ENCODE measurements at regions not wholly inside any gene's neighbourhood (a gene's known extent, or its start where the extent isn't known, plus 50 kb on each side); places are given as distances from the start of the nearest gene placed in this dataset.
"Not testable (repeated sequence)": the region's sequence is repeated elsewhere in the genome, so short reads cannot be mapped to it uniquely, and the experiment has no call there.

- no peak for DNase-seq (ENCODE audit: low read depth)
These were observed 153.5 kb downstream of the HHIP start for GRCh38 chr4:144799486-144799885.

- no peak for DNase-seq (ENCODE audit: low read depth)
These were observed 155.8 kb downstream of the HHIP start for GRCh38 chr4:144801731-144802130.

DNA sequence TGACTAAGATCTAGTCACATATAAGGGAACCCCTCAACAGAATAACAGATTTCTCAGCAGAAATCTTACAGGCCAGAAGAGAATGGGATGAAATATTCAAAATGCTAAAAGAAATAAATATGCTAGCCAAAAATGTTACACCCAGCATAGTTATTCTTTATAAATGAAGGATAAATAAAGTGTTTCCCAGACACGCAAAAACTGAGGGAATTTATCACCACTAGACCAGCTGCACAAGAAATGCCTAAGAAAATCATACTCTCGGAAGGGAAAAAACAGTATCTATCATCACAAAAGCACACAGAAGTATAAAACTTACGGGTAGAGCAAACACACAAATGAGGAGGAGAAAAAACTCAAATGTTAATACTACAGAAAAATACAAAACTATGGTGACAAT is 162.1 kb downstream of the HHIP start:
- no peak for DNase-seq (ENCODE audit: low read depth)

GRCh38 chr4:144809056-144809640 is 163.2 kb downstream of the HHIP start:
- DNase-seq (ENCODE audit: low read depth): no peak

DNA sequence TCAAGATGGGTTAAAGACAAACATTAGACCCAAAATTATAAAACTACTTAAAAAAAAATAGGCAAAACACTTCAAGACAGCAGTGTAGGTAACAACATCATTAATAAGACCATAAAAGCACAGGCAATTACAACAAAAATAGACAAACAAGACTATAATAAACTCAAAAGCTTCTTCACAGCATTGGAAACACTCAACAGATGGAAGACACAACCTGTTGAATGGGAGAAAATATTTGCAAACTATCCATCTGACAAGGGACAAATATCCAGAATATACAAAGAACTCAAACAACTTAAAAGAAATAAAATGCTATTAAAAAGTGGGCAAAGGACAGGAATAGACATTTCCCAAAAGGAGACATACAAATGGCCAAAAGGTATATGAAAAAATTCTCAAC is 170.7 kb downstream of the HHIP start:
- DNase-seq (ENCODE audit: low read depth): no peak

- DNase-seq (ENCODE audit: low read depth): no peak
These were observed 171.1 kb downstream of the HHIP start for GRCh38 chr4:144817081-144817480.

- DNase-seq (ENCODE audit: low read depth): no peak
These were observed 172.2 kb downstream of the HHIP start for GRCh38 chr4:144818136-144818535.

- DNase-seq (ENCODE audit: low read depth): no peak
These were observed 173.6 kb downstream of the HHIP start for GRCh38 chr4:144819591-144819990.

DNA sequence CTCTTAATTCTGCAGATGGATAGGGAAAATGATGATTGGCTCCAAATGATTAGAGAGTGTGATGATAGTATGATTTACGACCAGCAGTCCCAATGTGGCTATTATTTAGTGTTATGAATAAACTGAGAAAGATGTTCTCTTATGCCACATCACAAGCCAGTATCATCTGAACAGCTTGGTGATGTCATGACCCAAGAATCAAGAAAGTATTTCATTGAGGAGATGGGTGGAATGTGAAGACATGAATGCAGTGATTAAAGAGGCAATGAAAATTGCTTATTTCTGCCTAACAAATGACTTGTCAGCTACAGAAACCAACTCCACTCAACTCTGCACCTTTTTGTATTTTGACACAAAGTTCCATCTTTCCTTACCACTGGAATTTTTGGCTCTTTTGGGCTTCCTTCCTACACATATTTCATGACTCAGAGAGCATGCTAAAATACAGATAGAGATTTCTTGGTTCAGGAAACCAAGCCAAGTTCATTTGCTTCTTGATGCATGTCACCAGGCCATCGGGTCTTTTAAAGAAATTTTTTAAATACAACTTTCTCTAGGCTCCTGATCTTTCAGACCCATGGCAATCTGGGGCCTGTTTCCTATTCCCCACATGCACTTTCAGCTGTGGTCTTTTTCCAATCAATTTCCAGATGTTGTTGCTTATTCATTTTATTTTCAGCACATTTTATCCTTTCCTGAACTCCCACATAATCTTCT is 174.2 kb downstream of the HHIP start:
- DNase-seq (ENCODE audit: low read depth): no peak

- peak; percentile 34 for DNase-seq (ENCODE audit: low read depth)
These were observed 174.8 kb downstream of the HHIP start for GRCh38 chr4:144820728-144821085.

- DNase-seq (ENCODE audit: low read depth): no peak
These were observed 186.0 kb downstream of the HHIP start for GRCh38 chr4:144831971-144832370.

- no peak for DNase-seq (ENCODE audit: low read depth)
These were observed 199.5 kb downstream of the HHIP start for GRCh38 chr4:144845411-144845810.

DNA sequence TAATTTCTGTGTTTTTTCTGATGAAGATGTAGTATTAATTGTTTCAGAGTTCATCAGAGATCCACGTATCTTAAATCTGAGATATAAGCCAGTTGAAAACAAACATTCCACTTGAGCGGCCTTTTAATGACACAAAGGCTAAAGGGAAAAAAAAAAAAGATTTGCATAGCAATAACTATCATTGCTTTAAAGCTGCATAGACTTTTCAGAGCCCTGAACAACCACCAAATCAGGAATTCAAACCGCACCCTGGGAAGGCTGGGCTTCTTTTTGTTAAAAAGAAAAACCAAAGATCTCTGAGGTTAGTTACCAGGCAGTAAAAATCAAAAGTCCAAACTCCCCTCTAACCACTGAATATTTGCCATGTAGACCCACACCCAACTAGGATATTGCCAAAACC is 206.0 kb downstream of the HHIP start:
- no peak for DNase-seq (ENCODE audit: low read depth)

GRCh38 chr4:144861471-144861870 is 215.5 kb downstream of the HHIP start:
- DNase-seq (ENCODE audit: low read depth): no peak

- DNase-seq (ENCODE audit: low read depth): no peak
These were observed 216.3 kb downstream of the HHIP start for GRCh38 chr4:144862210-144862609.

- DNase-seq (ENCODE audit: low read depth): not testable (repeated sequence)
These were observed 218.9 kb downstream of the HHIP start for GRCh38 chr4:144864891-144865290.

DNA sequence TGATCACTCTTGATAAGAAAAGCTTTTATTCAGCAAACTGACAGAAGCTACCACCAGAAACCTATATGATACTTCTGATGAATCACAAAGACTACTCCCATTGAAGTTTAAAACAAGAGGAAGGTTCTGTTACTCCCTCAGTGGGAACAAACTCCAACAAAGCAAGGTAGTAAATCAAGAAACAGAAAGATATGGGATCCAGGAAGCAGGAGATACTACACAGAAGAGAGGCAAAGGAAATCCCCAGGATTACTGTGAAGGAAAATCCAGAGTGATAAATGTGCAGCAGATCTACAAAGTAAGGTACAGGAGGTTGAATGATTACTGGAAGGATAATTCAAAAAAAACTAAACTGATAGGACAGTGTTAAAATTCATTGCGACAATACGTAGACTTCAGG is 222.4 kb downstream of the HHIP start:
- DNase-seq (ENCODE audit: low read depth): no peak

GRCh38 chr4:144872508-144873225 is 225.3 kb downstream of the ANAPC10 start:
- DNase-seq (ENCODE audit: low read depth): no peak

DNA sequence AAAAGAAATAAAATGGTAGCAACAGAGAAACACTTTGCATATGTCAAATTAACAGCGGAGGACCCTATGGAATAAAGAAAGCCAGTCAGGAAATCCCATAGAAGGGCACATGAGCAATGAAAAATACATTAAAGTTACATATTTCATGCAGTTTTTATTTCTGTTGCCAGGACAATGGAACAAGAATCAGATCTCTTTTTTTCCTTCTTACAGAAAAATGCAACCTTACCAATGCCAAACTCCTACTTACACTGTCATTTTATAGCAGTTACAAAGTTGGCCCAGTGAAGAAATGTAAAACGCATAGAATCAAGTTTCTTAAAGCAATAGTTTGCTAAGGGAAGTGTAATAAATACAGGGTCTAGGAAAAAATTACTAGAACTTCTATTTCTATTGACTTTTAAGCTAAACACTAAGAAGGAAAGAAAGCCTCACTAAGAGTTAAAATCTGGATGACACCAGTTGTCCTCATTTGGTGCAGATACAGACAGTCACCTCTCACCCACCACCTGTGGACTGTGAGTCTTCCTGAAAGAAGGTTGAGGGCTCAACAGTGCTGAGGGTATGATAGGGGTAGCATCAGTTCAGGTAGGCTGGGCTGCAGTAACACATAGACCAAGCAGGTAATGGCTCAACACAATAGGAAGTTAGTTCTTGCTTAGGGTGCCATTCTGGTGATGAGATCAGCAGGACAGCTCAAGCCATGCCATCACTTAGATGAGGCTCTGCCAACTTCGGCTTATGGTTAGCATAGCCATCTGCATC is 224.6 kb downstream of the ANAPC10 start:
- no peak for DNase-seq (ENCODE audit: low read depth)

DNA sequence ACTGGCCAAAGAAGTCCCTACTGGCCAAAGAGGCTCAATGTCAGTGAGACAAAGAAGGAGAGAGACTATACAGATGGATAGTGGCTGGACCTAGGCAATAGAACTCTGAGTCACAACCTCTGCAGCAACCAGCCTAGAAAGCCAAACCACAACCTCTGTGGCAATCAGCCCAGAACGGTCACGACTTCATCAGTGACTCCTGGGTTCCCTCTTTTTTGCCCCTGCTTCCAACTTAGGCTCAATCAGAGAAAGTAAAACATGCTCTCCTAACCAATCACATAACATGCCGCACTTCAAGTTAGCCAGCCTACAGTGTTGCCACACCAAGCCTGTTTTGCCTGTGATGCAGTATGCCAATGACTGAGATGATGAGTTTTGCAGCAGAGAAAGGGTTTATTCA is 203.4 kb downstream of the ANAPC10 start:
- DNase-seq (ENCODE audit: low read depth): peak; percentile 28

GRCh38 chr4:144899393-144899792 is 198.6 kb downstream of the ANAPC10 start:
- DNase-seq (ENCODE audit: low read depth): no peak

- no peak for DNase-seq (ENCODE audit: low read depth)
These were observed 196.9 kb downstream of the ANAPC10 start for GRCh38 chr4:144901141-144901540.

DNA sequence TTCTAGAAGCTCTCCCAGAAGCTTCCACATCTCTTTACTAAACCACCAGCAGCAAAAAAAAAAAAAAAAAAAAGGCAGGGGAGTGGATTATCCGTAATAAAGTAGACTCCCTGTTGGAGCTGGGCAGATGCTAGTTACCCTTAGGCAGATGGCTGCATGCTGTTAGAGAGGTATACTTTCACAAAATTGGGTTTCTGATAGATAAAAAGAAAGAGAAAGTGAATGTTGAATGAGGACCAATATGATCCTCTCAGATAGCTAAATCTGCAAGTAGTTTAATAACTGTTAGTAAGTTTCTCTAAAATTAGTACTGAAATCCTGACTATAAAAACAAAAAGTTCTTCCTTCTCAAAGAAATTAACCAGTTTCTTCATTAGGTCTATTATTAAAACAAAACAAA is 195.4 kb downstream of the ANAPC10 start:
- DNase-seq (ENCODE audit: low read depth): no peak
